ENCODE measurements at regions not wholly inside any gene's neighbourhood (a gene's known extent, or its start where the extent isn't known, plus 50 kb on each side); places are given as distances from the start of the nearest gene placed in this dataset.

DNA sequence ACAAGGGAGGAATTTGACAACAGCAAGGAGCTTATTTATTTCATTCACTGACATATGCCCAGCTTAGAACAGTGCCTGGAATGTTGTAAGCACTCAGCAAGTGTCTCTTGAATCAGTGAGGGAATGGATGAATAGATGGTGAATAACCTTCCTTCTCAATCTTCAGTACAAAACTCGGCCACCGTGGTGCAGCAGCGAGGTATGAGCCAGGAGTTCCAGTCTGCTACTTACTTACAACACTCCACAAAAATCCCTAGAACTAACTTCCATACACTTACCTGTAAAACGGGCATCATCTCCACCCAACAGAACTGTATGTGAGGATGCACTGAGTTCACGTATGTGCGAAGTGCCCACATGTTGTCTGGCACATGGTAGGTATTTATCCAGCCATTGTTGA is 237.4 kb downstream of the WDR11 start:
- no peaks in the 10 kb centered on the region for H3K9me2 ChIP-seq (ENCODE audit: low read depth, low read length)
- no peaks in the 10 kb centered on the region for H4K20me1 ChIP-seq (ENCODE audit: insufficient read depth, low read length)

DNA sequence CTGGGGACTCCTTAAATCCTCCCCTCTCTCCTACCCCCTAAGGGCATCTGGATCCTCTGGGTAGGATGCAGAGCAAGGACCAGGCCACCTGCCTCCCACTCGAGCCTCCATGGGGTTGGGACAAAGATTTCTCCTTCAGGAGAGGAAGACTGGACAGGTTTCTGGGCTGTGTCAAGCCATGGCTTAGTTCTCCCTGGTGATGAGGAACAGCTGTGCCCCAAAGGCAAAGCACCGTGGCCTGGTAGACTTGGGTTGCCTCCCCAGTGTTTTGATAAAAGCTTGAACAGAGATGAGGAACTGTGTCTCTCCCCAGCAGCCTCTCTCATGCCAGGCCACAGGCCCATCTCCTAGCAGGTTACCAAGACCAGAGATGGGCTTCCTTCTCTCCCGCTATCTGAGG is 238.3 kb downstream of the WDR11 start:
- no peaks in the 10 kb centered on the region for H3K79me2 ChIP-seq (ENCODE audit: insufficient read depth, low read length)
- no peaks in the 10 kb centered on the region for H3K9me2 ChIP-seq (ENCODE audit: low read depth, low read length)
- no peak overlapping the region for H3K27ac ChIP-seq (ENCODE audit: low read depth, low read length, poor library complexity, severe bottlenecking)
- H2AFZ ChIP-seq (ENCODE audit: low read length): no peak overlapping the region
- H3F3A ChIP-seq (ENCODE audit: insufficient read depth, low read length): no peaks in the 10 kb centered on the region
- H3K4me2 ChIP-seq (ENCODE audit: low read length): no peak overlapping the region
- no peaks in the 10 kb centered on the region for H3K36me3 ChIP-seq (ENCODE audit: insufficient read depth, low read length)
- H4K20me1 ChIP-seq (ENCODE audit: insufficient read depth, low read length): no peaks in the 10 kb centered on the region
- no peak overlapping the region for H3K9ac ChIP-seq (ENCODE audit: low read length)
- H3K4me1 ChIP-seq (ENCODE audit: insufficient read depth, low read length, severe bottlenecking): no peaks in the 10 kb centered on the region
- no peaks in the 10 kb centered on the region for H3K27me3 ChIP-seq (ENCODE audit: insufficient read depth, low read length)
- no peak for TF ChIP-seq EZH2 (IDR thresholded peaks at IDR 0.05; ENCODE audit: borderline replicate concordance, low read length)
- TF ChIP-seq, protein P1, sequence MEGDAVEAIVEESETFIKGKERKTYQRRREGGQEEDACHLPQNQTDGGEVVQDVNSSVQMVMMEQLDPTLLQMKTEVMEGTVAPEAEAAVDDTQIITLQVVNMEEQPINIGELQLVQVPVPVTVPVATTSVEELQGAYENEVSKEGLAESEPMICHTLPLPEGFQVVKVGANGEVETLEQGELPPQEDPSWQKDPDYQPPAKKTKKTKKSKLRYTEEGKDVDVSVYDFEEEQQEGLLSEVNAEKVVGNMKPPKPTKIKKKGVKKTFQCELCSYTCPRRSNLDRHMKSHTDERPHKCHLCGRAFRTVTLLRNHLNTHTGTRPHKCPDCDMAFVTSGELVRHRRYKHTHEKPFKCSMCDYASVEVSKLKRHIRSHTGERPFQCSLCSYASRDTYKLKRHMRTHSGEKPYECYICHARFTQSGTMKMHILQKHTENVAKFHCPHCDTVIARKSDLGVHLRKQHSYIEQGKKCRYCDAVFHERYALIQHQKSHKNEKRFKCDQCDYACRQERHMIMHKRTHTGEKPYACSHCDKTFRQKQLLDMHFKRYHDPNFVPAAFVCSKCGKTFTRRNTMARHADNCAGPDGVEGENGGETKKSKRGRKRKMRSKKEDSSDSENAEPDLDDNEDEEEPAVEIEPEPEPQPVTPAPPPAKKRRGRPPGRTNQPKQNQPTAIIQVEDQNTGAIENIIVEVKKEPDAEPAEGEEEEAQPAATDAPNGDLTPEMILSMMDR (IDR thresholded peaks at IDR 0.05; ENCODE audit: low read length): no peak
- H3K9me3 ChIP-seq (ENCODE audit: low read length): no peaks in the 10 kb centered on the region
- no peak overlapping the region for H3K4me3 ChIP-seq (ENCODE audit: low read depth, low read length, poor library complexity, severe bottlenecking)

More for the DNA sequence above, 237.4 kb downstream of the WDR11 start:
- no peak overlapping the region for H3K4me3 ChIP-seq (ENCODE audit: low read depth, low read length, poor library complexity, severe bottlenecking)
- H3K4me2 ChIP-seq (ENCODE audit: low read length): no peak overlapping the region
- no peak for TF ChIP-seq EZH2 (IDR thresholded peaks at IDR 0.05; ENCODE audit: borderline replicate concordance, low read length)
- TF ChIP-seq, protein P1 (IDR thresholded peaks at IDR 0.05; ENCODE audit: low read length): no peak
- no peaks in the 10 kb centered on the region for H3F3A ChIP-seq (ENCODE audit: insufficient read depth, low read length)
- H3K79me2 ChIP-seq (ENCODE audit: insufficient read depth, low read length): no peaks in the 10 kb centered on the region
- no peaks in the 10 kb centered on the region for H3K4me1 ChIP-seq (ENCODE audit: insufficient read depth, low read length, severe bottlenecking)
- no peak overlapping the region for H2AFZ ChIP-seq (ENCODE audit: low read length)
- no peak overlapping the region for H3K9ac ChIP-seq (ENCODE audit: low read length)
- no peaks in the 10 kb centered on the region for H3K27me3 ChIP-seq (ENCODE audit: insufficient read depth, low read length)
- no peaks in the 10 kb centered on the region for H3K9me3 ChIP-seq (ENCODE audit: low read length)
- H3K27ac ChIP-seq (ENCODE audit: low read depth, low read length, poor library complexity, severe bottlenecking): no peak overlapping the region
- no peaks in the 10 kb centered on the region for H3K36me3 ChIP-seq (ENCODE audit: insufficient read depth, low read length)

DNA sequence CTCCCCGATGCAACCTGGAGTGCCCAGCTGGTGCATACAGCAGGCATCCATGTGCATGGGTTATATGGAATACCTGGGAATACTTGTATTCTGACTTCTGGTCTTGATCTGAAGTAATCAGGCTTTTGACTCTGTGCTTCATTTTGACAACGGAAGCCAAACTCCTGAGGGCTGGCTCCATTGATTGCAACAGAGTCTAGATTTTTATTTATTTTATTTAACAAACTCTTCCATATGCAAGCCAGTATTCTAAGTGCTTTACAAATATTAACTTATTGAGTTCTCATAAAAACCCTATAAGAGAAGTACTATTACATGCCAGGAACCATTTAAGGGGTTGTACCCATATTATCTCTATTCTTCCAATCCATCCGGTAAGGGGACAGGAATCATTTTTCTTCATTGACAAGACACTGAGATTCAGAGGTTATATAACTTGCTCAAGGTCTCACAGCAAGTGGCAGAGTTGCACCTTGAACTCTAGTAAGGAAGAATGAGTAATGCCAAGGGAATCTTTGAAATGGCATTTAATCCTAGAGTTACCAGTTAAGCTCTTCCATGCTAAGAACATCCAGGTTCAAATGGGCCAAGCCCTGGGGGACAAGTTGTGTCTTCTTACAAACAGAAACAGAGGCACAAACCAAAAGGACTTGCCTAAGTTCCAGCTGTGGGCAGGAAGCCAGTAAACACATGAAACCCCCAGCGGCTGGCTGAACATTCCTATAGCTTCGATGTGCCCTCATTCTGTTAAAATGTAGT is 241.0 kb downstream of the WDR11 start:
- Histone ChIP-seq H3K9ac (ENCODE audit: low read length) (no peak overlapping the region), H3K79me2 (ENCODE audit: insufficient read depth, low read length) (no peaks in the 10 kb centered on the region), H3F3A (ENCODE audit: insufficient read depth, low read length) (no peaks in the 10 kb centered on the region), H3K4me1 (ENCODE audit: insufficient read depth, low read length, severe bottlenecking) (no peaks in the 10 kb centered on the region), H3K36me3 (ENCODE audit: insufficient read depth, low read length) (no peaks in the 10 kb centered on the region), H3K9me3 (ENCODE audit: low read length) (no peaks in the 10 kb centered on the region), H2AFZ (ENCODE audit: low read length) (no peak overlapping the region), H3K4me3 (ENCODE audit: low read depth, low read length, poor library complexity, severe bottlenecking) (no peak overlapping the region), H3K27ac (ENCODE audit: low read depth, low read length, poor library complexity, severe bottlenecking) (no peak overlapping the region), H3K27me3 (ENCODE audit: insufficient read depth, low read length) (no peaks in the 10 kb centered on the region), H4K20me1 (ENCODE audit: insufficient read depth, low read length) (no peaks in the 10 kb centered on the region), H3K4me2 (ENCODE audit: low read length) (no peak overlapping the region), H3K9me2 (ENCODE audit: low read depth, low read length) (no peaks in the 10 kb centered on the region)
- TF ChIP-seq EZH2 (IDR thresholded peaks at IDR 0.05; ENCODE audit: borderline replicate concordance, low read length): no peak
- TF ChIP-seq, protein P1 (IDR thresholded peaks at IDR 0.05; ENCODE audit: low read length): no peak
